ENCODE measurements at regions not wholly inside any gene's neighbourhood (a gene's known extent, or its start where the extent isn't known, plus 50 kb on each side); places are given as distances from the start of the nearest gene placed in this dataset.

- no peak for TF ChIP-seq CTCF (conservative IDR thresholded peaks at IDR 0.05 in 1 of 2, IDR thresholded peaks at IDR 0.05 in 1 of 2; ENCODE audit: low read depth in 1 of 2, low read length in 2 of 2)
- no peak for TF ChIP-seq EZH2 (IDR thresholded peaks at IDR 0.05; ENCODE audit: low read length, missing control alignments)
Observed at GRCh38 chr16:25566183-25566582, 125.6 kb upstream of the HS3ST4 start.

Data from fibroblast of lung (primary cell).